Epithelial cell of proximal tubule (primary cell): ENCODE measurements at regions not wholly inside any gene's neighbourhood (a gene's known extent, or its start where the extent isn't known, plus 50 kb on each side); places are given as distances from the start of the nearest gene placed in this dataset.

Experiments
- DNase-seq: peaks from one replicate; pipeline ENCODE4 v3.0.0-alpha.2; 2011; ENCODE audit warnings: low read depth
- H3K4me3 ChIP-seq: 2 replicates; pipeline ENCODE4 v1.5.1; 2011; ENCODE audit warnings: low read depth, mild to moderate bottlenecking, low read length
- TF ChIP-seq, protein P1 (sequence below): conservative IDR thresholded peaks from 2 replicates; pipeline ENCODE4 v1.5.1; 2012; ENCODE audit warnings: low read depth, mild to moderate bottlenecking, low read length

DNA sequence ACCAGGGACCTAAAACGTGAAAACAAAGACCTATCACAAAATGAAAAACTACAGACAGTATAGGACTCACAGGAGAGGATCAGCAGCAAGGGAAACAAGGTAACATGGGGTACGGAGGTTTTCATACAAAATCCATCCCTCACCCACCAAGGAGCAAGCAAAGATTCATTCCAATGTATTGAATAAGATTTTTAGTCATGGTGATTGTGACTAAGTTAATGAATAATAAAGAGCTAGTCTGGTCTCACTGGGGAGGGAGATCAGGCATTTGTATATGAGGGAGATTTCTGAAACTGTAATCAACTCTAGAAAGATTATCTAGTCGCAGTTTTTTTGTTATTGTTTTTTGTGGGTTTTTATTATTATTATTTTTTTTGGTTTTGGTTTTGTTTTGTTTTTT is 336.5 kb upstream of the MMADHC start:
- TF ChIP-seq, protein P1, sequence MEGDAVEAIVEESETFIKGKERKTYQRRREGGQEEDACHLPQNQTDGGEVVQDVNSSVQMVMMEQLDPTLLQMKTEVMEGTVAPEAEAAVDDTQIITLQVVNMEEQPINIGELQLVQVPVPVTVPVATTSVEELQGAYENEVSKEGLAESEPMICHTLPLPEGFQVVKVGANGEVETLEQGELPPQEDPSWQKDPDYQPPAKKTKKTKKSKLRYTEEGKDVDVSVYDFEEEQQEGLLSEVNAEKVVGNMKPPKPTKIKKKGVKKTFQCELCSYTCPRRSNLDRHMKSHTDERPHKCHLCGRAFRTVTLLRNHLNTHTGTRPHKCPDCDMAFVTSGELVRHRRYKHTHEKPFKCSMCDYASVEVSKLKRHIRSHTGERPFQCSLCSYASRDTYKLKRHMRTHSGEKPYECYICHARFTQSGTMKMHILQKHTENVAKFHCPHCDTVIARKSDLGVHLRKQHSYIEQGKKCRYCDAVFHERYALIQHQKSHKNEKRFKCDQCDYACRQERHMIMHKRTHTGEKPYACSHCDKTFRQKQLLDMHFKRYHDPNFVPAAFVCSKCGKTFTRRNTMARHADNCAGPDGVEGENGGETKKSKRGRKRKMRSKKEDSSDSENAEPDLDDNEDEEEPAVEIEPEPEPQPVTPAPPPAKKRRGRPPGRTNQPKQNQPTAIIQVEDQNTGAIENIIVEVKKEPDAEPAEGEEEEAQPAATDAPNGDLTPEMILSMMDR: no peak
- DNase-seq: peak; percentile 59
- no peak overlapping the region for H3K4me3 ChIP-seq

DNA sequence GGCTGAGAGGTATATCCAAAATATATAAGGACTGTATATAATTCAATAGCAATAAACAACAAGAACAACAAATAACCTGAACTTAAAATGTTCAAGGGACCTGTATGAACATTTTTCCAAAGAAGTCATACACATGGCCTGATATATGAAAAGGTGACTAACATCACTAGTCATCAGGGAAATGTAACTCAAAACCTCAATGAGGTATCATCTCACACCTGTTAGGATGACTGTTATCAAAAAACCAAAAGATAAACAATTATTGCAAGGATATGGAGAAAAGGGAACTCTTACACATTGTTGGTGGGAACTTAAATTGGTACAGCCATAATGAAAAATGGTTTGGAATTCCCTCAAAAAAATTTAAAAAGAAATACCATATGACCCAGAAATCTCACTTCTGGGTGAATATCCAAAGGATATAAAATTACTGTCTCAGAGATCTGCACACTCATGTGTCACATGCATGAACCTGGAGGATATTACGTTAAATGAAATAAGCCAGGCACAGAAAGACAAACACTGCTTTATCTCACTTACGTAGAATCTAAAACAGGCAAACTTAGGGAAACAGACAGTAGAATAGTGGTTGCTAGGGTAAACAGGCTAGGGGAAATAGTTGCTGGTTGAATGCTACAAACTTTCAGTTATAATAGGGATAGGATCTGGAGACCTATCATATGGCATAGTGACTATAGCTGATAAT is 334.5 kb upstream of the MMADHC start:
- TF ChIP-seq, protein P1: no peak
- H3K4me3 ChIP-seq: no peak overlapping the region
- no peak for DNase-seq

DNA sequence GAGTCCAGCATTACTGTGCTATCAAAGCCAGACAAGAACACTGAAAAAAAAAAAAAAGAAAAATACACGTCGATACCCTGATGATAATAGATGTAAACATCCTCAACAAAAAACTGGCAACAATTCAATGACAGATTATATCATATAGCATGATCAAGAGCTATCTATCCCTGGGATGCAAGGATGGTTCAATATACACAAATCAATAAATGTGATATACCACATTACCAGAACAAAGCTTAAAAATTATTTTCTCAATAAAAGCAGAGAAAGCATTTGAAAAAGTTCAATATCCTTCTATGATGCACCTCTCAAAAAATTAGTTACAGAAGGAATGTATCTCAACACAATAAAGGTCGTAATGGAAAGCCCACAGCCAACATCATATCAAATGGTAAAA is 332.8 kb upstream of the MMADHC start:
- DNase-seq: no peak
- no peak overlapping the region for H3K4me3 ChIP-seq
- TF ChIP-seq, protein P1: no peak

DNA sequence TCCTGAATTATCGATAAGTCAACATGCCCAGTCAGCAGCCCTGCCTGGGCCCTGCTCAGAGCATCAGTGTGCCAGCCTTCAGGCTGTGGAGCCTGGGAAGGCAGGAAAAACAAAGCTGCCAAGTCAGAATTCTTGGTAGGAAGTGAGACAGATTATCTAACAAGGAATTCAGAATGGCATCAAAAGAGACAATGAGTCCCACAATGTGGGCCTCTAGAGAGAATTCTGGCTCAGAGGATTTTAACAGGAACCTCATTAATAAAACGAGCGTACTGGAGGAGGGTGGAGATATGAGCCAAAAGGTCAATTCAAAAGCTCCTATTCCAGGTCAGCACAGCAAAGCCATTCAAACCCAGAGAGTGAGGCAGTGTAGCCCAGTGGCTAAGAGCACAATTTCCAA is 327.6 kb upstream of the MMADHC start:
- H3K4me3 ChIP-seq: no peak overlapping the region
- no peak for DNase-seq
- TF ChIP-seq, protein P1: no peak

DNA sequence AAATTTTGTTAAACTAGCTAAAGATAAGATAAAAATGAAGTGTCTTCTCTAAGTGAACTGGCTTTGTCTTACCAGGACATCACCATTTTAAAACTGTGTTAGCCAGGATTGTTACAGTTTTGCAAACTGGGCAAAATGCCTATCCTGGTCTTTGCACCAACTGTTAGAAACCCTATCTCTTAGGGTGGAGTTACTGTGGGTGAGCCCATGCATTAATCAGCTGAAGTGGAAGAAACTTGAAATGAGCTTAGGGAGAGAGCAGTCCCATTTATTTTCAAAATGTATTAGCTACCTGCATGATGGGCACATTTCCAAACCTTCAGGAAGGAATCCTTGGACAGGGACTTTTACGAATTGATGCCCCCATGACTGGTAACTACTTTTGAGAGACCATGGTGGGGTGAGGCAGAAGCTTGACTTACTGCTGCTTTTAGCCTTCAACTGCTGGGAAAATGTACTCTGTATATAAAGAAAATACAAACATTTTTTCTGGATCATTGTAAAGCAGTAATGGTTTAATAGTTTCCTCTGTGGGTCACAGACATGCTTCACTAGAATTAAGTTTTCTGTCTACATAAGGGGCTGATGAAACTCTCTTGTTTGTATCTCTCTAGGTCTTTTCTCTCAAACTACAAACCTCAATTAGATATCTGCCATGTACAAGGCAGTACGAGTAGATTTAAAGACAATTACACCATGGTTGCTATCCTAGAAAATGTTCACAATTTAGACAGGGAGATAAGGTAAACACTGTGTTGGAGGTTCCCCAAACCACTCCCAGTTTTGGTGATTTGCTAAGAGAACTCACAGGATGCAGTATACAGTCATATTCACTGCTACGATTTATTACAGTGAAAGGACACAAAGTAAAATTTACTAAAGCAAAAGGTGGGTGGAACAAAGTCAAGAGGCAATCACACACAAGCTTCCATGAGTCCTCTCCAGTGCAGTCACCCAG is 321.4 kb upstream of the MMADHC start:
- TF ChIP-seq, protein P1: no peak
- DNase-seq: no peak
- H3K4me3 ChIP-seq: no peak overlapping the region

DNA sequence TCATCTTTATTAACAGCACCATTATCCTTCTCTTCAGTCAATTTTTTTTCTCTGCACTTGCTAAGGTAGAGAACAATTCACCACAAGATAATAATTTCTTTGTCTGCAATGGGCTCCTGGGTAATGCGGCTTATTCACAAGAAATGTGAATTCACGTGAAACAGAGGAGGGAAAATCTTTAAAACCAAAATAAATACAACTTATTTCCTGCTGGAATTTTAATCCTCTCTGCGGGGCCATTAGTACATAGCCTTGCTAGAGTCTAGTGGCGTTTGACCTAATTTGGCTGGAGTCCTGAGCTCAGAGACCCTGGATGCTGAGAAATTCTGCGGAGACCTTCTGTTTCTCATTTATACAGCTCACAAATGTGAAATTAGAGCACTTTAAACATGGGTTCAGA is 319.3 kb upstream of the MMADHC start:
- DNase-seq: no peak
- no peak overlapping the region for H3K4me3 ChIP-seq
- TF ChIP-seq, protein P1: no peak
